AG09319 (cell line): ENCODE measurements at regions not wholly inside any gene's neighbourhood (a gene's known extent, or its start where the extent isn't known, plus 50 kb on each side); places are given as distances from the start of the nearest gene placed in this dataset.

Experiments used
- DNase-seq: peaks from one replicate; pipeline ENCODE4 v3.0.0-alpha.2; 2010; ENCODE audit warnings: low read depth; ENCODE audit errors: extremely low read depth
- CTCF ChIP-seq: IDR thresholded peaks from 2 replicates; pipeline ENCODE4 v1.5.1; 2011; ENCODE audit warnings: low read depth, mild to moderate bottlenecking, inconsistent platforms, low read length, moderate library complexity

- no peak for TF ChIP-seq CTCF
- no peak for DNase-seq
Observed at GRCh38 chr20:20897145-20897544, 184.7 kb upstream of the RALGAPA2 start.

GRCh38 chr20:20896606-20897005 is 184.2 kb upstream of the RALGAPA2 start:
- no peak for TF ChIP-seq CTCF
- no peak for DNase-seq

GRCh38 chr20:20895537-20895936 is 183.1 kb upstream of the RALGAPA2 start:
- no peak for TF ChIP-seq CTCF

GRCh38 chr20:20894753-20895152 is 182.3 kb upstream of the RALGAPA2 start:
- no peak for DNase-seq
- no peak for TF ChIP-seq CTCF

More at GRCh38 chr20:20895537-20895936, 183.1 kb upstream of the RALGAPA2 start:
- no peak for DNase-seq

GRCh38 chr20:20894280-20894679 is 181.8 kb upstream of the RALGAPA2 start:
- no peak for DNase-seq
- TF ChIP-seq CTCF = no peak

GRCh38 chr20:20892328-20892727 is 179.9 kb upstream of the RALGAPA2 start:
- no peak for DNase-seq
- no peak for TF ChIP-seq CTCF

- no peak for TF ChIP-seq CTCF
- DNase-seq = no peak
Observed at GRCh38 chr20:20890751-20891150, 178.3 kb upstream of the RALGAPA2 start.

- no peak for DNase-seq
- no peak for TF ChIP-seq CTCF
Observed at GRCh38 chr20:20888936-20889335, 176.5 kb upstream of the RALGAPA2 start.
